ENCODE measurements at regions not wholly inside any gene's neighbourhood (a gene's known extent, or its start where the extent isn't known, plus 50 kb on each side); places are given as distances from the start of the nearest gene placed in this dataset.

DNA sequence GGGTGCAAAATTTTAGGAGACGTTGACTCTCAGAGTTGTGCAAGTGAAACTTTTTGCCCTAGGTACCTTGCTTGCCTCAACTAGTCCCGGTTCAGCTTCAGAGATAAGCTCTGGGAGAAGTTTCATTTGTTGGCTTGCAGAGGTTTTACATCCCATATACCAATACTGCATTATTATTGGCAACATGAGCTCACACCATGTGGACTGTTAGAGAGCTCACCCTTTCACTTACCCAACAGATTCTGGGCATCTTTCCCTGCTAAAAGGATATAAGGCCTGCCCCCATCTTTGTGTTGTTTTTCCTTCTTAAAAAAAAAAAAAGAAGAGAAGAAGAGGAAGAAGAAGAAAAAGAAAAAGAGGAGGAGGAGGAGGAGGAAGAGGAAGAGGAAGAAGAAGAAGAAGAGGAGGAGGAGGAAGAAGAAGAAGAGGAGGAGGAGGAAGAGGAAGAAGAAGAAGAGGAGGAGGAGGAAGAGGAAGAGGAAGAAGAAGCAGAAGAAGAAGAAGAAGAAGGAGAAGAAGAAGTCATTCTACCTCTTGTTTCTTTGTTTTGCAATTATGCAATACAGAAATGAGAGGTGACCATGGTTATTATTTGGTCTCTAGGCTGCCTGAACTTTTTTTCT, 292.6 kb upstream of the IRX3 start:
- Histone ChIP-seq H3K9me3 (ENCODE audit: control insufficient read depth, insufficient read depth, low read depth, low read length) (no peaks in the 10 kb centered on the region), H3K4me1 (ENCODE audit: control insufficient read depth, insufficient read depth, low read length) (no peaks in the 10 kb centered on the region), H3K27me3 (ENCODE audit: control insufficient read depth, insufficient read depth, low read length) (no peaks in the 10 kb centered on the region), H3K27ac (ENCODE audit: low read length) (no peak overlapping the region), H3K36me3 (ENCODE audit: control insufficient read depth, insufficient read depth, low read length) (no peaks in the 10 kb centered on the region), H3K4me3 (ENCODE audit: low read depth in 2 of 2, low read length in 2 of 2) (no peak overlapping the region)
- no peak for ATAC-seq
- in situ Hi-C loops (cut with HindIII; ENCODE audit: low pct_unique_long_range_greater_than_20kb, low sequenced_read_pairs) (no loop called here), intact Hi-C loops (cut with micrococcal nuclease; ENCODE audit: unreplicated experiment) (no loop called here)
- ChIA-PET POLR2A (no interaction called here), CTCF (no interaction called here)
- TF ChIP-seq POLR2AphosphoS5 (IDR thresholded peaks at IDR 0.05; ENCODE audit: low read depth, low read length) (no peak), TCF7L2 (IDR thresholded peaks at IDR 0.05; ENCODE audit: low read depth, low read length) (no peak), SIN3A (IDR thresholded peaks at IDR 0.05; ENCODE audit: borderline replicate concordance, insufficient read depth, low read depth, low read length) (no peak)
- TF ChIP-seq, protein P1, sequence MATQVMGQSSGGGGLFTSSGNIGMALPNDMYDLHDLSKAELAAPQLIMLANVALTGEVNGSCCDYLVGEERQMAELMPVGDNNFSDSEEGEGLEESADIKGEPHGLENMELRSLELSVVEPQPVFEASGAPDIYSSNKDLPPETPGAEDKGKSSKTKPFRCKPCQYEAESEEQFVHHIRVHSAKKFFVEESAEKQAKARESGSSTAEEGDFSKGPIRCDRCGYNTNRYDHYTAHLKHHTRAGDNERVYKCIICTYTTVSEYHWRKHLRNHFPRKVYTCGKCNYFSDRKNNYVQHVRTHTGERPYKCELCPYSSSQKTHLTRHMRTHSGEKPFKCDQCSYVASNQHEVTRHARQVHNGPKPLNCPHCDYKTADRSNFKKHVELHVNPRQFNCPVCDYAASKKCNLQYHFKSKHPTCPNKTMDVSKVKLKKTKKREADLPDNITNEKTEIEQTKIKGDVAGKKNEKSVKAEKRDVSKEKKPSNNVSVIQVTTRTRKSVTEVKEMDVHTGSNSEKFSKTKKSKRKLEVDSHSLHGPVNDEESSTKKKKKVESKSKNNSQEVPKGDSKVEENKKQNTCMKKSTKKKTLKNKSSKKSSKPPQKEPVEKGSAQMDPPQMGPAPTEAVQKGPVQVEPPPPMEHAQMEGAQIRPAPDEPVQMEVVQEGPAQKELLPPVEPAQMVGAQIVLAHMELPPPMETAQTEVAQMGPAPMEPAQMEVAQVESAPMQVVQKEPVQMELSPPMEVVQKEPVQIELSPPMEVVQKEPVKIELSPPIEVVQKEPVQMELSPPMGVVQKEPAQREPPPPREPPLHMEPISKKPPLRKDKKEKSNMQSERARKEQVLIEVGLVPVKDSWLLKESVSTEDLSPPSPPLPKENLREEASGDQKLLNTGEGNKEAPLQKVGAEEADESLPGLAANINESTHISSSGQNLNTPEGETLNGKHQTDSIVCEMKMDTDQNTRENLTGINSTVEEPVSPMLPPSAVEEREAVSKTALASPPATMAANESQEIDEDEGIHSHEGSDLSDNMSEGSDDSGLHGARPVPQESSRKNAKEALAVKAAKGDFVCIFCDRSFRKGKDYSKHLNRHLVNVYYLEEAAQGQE (IDR thresholded peaks at IDR 0.05; ENCODE audit: insufficient read depth in 1 of 2, low read depth in 2 of 2, low read length in 1 of 2): no peak
- TF ChIP-seq, protein P2, sequence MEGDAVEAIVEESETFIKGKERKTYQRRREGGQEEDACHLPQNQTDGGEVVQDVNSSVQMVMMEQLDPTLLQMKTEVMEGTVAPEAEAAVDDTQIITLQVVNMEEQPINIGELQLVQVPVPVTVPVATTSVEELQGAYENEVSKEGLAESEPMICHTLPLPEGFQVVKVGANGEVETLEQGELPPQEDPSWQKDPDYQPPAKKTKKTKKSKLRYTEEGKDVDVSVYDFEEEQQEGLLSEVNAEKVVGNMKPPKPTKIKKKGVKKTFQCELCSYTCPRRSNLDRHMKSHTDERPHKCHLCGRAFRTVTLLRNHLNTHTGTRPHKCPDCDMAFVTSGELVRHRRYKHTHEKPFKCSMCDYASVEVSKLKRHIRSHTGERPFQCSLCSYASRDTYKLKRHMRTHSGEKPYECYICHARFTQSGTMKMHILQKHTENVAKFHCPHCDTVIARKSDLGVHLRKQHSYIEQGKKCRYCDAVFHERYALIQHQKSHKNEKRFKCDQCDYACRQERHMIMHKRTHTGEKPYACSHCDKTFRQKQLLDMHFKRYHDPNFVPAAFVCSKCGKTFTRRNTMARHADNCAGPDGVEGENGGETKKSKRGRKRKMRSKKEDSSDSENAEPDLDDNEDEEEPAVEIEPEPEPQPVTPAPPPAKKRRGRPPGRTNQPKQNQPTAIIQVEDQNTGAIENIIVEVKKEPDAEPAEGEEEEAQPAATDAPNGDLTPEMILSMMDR (IDR thresholded peaks at IDR 0.05): no peak
- DNase-seq (ENCODE audit: low read depth, low spot score): no peak
- no TSS peak for BruUV-seq (replicated peaks)

DNA sequence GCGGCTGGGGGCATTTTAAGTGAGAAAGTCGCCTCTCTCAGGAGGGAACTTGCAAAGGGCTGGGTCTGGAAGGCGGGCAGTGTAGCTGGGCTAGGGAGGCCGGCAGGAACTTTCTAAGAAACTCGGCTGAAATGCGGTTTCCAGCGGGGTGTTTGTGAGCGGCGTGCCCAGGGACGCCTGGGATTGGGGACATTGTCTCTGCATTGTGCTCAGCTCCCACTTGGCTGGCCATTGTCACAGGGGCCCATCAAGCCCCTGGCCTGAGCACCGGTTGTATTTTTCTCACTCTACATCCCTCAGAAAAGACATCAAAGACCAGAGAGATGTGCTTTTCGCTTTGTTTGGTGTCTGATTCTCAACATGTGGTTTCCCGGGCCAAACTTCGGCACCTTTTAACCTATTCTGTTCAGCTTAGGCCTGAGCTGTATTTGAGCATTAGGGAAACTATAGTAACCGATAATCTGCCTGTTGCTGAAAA, 291.1 kb upstream of the IRX3 start:
- ChIA-PET CTCF (no interaction called here), POLR2A (no interaction called here)
- no TSS peak for BruUV-seq (replicated peaks)
- Histone ChIP-seq H3K4me3 (ENCODE audit: low read depth in 2 of 2, low read length in 2 of 2) (no peak overlapping the region), H3K36me3 (ENCODE audit: control insufficient read depth, insufficient read depth, low read length) (no peaks in the 10 kb centered on the region), H3K27ac (ENCODE audit: low read length) (no peak overlapping the region), H3K4me1 (ENCODE audit: control insufficient read depth, insufficient read depth, low read length) (no peaks in the 10 kb centered on the region), H3K9me3 (ENCODE audit: control insufficient read depth, insufficient read depth, low read depth, low read length) (no peaks in the 10 kb centered on the region), H3K27me3 (ENCODE audit: control insufficient read depth, insufficient read depth, low read length) (no peaks in the 10 kb centered on the region)
- in situ Hi-C loops (cut with HindIII; ENCODE audit: low pct_unique_long_range_greater_than_20kb, low sequenced_read_pairs) (no loop called here), intact Hi-C loops (cut with micrococcal nuclease; ENCODE audit: unreplicated experiment) (no loop called here)
- TF ChIP-seq SIN3A (IDR thresholded peaks at IDR 0.05; ENCODE audit: borderline replicate concordance, insufficient read depth, low read depth, low read length) (no peak), POLR2AphosphoS5 (IDR thresholded peaks at IDR 0.05; ENCODE audit: low read depth, low read length) (no peak), TCF7L2 (IDR thresholded peaks at IDR 0.05; ENCODE audit: low read depth, low read length) (no peak)
- TF ChIP-seq, protein P2 (IDR thresholded peaks at IDR 0.05): no peak
- TF ChIP-seq, protein P1 (IDR thresholded peaks at IDR 0.05; ENCODE audit: insufficient read depth in 1 of 2, low read depth in 2 of 2, low read length in 1 of 2): no peak
- DNase-seq (ENCODE audit: low read depth, low spot score) (no peak), ATAC-seq (no peak)
